ENCODE measurements at regions not wholly inside any gene's neighbourhood (a gene's known extent, or its start where the extent isn't known, plus 50 kb on each side); places are given as distances from the start of the nearest gene placed in this dataset.
A peak's percentile ranks its signal among the peaks of the same experiment; 100 is the strongest.

- intact Hi-C loops (cut with DNase I) = no loop called here
- DNase-seq (no peak), ATAC-seq (no peak)
- no peaks in the 10 kb centered on the region for H3K9me3 ChIP-seq
- peaks cover 0 to 21% (median 0%) of the 10 kb centered on the region in 12 donors for H3K4me1 ChIP-seq
- H3K27ac ChIP-seq = peak overlapping the region in 1 of 12 donors; percentile 3
- H3K36me3 ChIP-seq = no peaks in the 10 kb centered on the region
- no peak for TF ChIP-seq POLR2A (IDR thresholded peaks at IDR 0.05)
- no peak for TF ChIP-seq CTCF (IDR thresholded peaks at IDR 0.05)
- H3K4me3 ChIP-seq = no peak overlapping the region
- H3K27me3 ChIP-seq = no peaks in the 10 kb centered on the region
- WGBS, 4 donors = 58 to 79% (median 66%) methylated on average over 1 of the region's 1 CpG
These were observed 398.1 kb upstream of the ATP5MC3 start for GRCh38 chr2:175579646-175580045.

GRCh38 chr2:175577368-175577970, 396.0 kb upstream of the ATP5MC3 start:
- TF ChIP-seq CTCF (IDR thresholded peaks at IDR 0.05) (no peak), POLR2A (IDR thresholded peaks at IDR 0.05) (no peak)
- WGBS, 4 donors = 86 to 95% (median 93%) methylated on average over 2 of the region's 2 CpGs

GRCh38 chr2:175576875-175577274, 395.4 kb upstream of the ATP5MC3 start:
- Histone ChIP-seq H3K27ac (no peak overlapping the region), H3K27me3 (no peaks in the 10 kb centered on the region), H3K36me3 (no peaks in the 10 kb centered on the region), H3K9me3 (no peaks in the 10 kb centered on the region), H3K4me1 (peaks cover 0 to 21% (median 0%) of the 10 kb centered on the region in 12 donors), H3K4me3 (no peak overlapping the region)
- ATAC-seq (peak in 3 of 4 donors; percentile 49 to 73 (median 56)), DNase-seq (peak in 1 of 5 donors; percentile 39)
- 54 to 65% (median 57%) methylated on average over 5 of the region's 5 CpGs for WGBS, 4 donors
- TF ChIP-seq POLR2A (IDR thresholded peaks at IDR 0.05) (no peak), CTCF (IDR thresholded peaks at IDR 0.05) (no peak)
- intact Hi-C loops (cut with DNase I) = no loop called here

More at GRCh38 chr2:175577368-175577970, 396.0 kb upstream of the ATP5MC3 start:
- Histone ChIP-seq H3K27me3 (no peaks in the 10 kb centered on the region), H3K27ac (no peak overlapping the region), H3K36me3 (no peaks in the 10 kb centered on the region), H3K4me3 (no peak overlapping the region), H3K9me3 (no peaks in the 10 kb centered on the region), H3K4me1 (peaks cover 0 to 21% (median 0%) of the 10 kb centered on the region in 12 donors)
- DNase-seq = no peak
- no peak for ATAC-seq
- intact Hi-C loops (cut with DNase I) = no loop called here

- Histone ChIP-seq H3K27me3 (no peaks in the 10 kb centered on the region), H3K4me3 (no peak overlapping the region), H3K9me3 (no peaks in the 10 kb centered on the region), H3K36me3 (no peaks in the 10 kb centered on the region), H3K27ac (no peak overlapping the region), H3K4me1 (peaks cover 0 to 21% (median 0%) of the 10 kb centered on the region in 12 donors)
- TF ChIP-seq POLR2A (IDR thresholded peaks at IDR 0.05) (no peak), CTCF (IDR thresholded peaks at IDR 0.05) (no peak)
- 76 to 82% (median 79%) methylated on average over 2 of the region's 2 CpGs for WGBS, 4 donors
- intact Hi-C loops (cut with DNase I) = no loop called here
- ATAC-seq (no peak), DNase-seq (no peak)
These were observed 394.8 kb upstream of the ATP5MC3 start for GRCh38 chr2:175576270-175576669.
